PC-3 (cell line): ENCODE measurements at regions not wholly inside any gene's neighbourhood (a gene's known extent, or its start where the extent isn't known, plus 50 kb on each side); places are given as distances from the start of the nearest gene placed in this dataset.

Experiments
- ATAC-seq: fragments of 200-7000 bp; cut with Tn5 transposase; 2 replicates; pipeline ENCODE4 v1.9.1; 2020; ENCODE audit warnings: mild to moderate bottlenecking, moderate library complexity
- BruUV-seq: library from RNA; stranded (reverse); fragments of 400-500 nt; replicated peaks from 2 replicates; lab custom pipeline; 2021; lab: Mats Ljungman, UMichigan
- CTCF ChIA-PET: fragments of 300-600 bp; sonication (Branson Sonifier 250); formaldehyde crosslinking; loops from one replicate; lab custom pipeline; 2022; ENCODE audit warnings: antibody characterized with exemption; lab: Charles Lee
- POLR2A ChIA-PET: fragments of 300-600 bp; sonication (Branson Sonifier 250); formaldehyde crosslinking; loops from one replicate; lab custom pipeline; 2022; ENCODE audit warnings: antibody characterized with exemption; ENCODE audit not compliant: unreplicated experiment; lab: Charles Lee
- DNase-seq: peaks from one replicate; pipeline ENCODE4 v3.0.0-alpha.2; 2015
- H2AFZ ChIP-seq: fragments of 300-600 bp; sonication (generic); 2 replicates; pipeline ENCODE4 v1.6.0; 2016; ENCODE audit warnings: antibody characterized with exemption, low read length
- H3F3A ChIP-seq: fragments of 300-600 bp; sonication (generic); one replicate; pipeline ENCODE4 v1.6.0; 2017; ENCODE audit warnings: antibody characterized with exemption, low read length, control low read depth, mild to moderate bottlenecking; ENCODE audit not compliant: unreplicated experiment
- H3K27ac ChIP-seq: fragments of 300-600 bp; sonication (generic); 2 replicates; pipeline ENCODE4 v1.5.1; 2016; ENCODE audit warnings: mild to moderate bottlenecking, low read length
- H3K27me3 ChIP-seq: fragments of 300-600 bp; sonication (generic); 2 replicates; pipeline ENCODE4 v1.6.1; 2016; ENCODE audit warnings: low read length, mixed read lengths
- H3K36me3 ChIP-seq: fragments of 300-600 bp; sonication (generic); 2 replicates; pipeline ENCODE4 v1.6.1; 2016; ENCODE audit warnings: low read depth, mixed run types, low read length, mixed read lengths
- H3K4me1 ChIP-seq: fragments of 300-600 bp; sonication (generic); 2 replicates; pipeline ENCODE4 v1.5.1; 2016; ENCODE audit warnings: low read length; ENCODE audit not compliant: insufficient read depth
- H3K4me2 ChIP-seq: fragments of 300-600 bp; sonication (generic); 2 replicates; pipeline ENCODE4 v1.6.0; 2016; ENCODE audit warnings: low read length
- H3K4me3 ChIP-seq: fragments of 300-600 bp; sonication (generic); 2 replicates; pipeline ENCODE4 v1.5.1; 2016; ENCODE audit warnings: mild to moderate bottlenecking, low read length, mixed read lengths
- H3K79me2 ChIP-seq: fragments of 300-600 bp; sonication (generic); 2 replicates; pipeline ENCODE4 v1.6.1; 2017; ENCODE audit warnings: low read length, mixed read lengths
- H3K9ac ChIP-seq: fragments of 300-600 bp; sonication (generic); 2 replicates; pipeline ENCODE4 v1.6.0; 2016; ENCODE audit warnings: mild to moderate bottlenecking, low read length
- H3K9me2 ChIP-seq: fragments of 300-600 bp; sonication (generic); replicated peaks from 2 replicates; pipeline ENCODE4 v1.6.1; 2016; ENCODE audit warnings: mixed run types, low read length, mixed read lengths
- H3K9me3 ChIP-seq: fragments of 300-600 bp; sonication (generic); 2 replicates; pipeline ENCODE4 v1.6.1; 2016; ENCODE audit warnings: low read length, mixed read lengths
- H4K20me1 ChIP-seq: fragments of 300-600 bp; sonication (generic); 2 replicates; pipeline ENCODE4 v1.6.1; 2016; ENCODE audit warnings: low read length, mixed read lengths
- EZH2 ChIP-seq: fragments of 300-600 bp; sonication (generic); IDR thresholded peaks from one replicate; pipeline ENCODE4 v1.6.1; 2017; ENCODE audit warnings: antibody characterized with exemption, mild to moderate bottlenecking, low read length; ENCODE audit not compliant: unreplicated experiment
- EZH2phosphoT487 ChIP-seq: fragments of 300-600 bp; sonication (generic); IDR thresholded peaks from 2 replicates; pipeline ENCODE4 v1.6.1; 2018; ENCODE audit warnings: mild to moderate bottlenecking, antibody characterized with exemption, low read length, borderline replicate concordance
- intact Hi-C: fragments of 100-400 bp; cut with micrococcal nuclease; formaldehyde crosslinking; loops from 2 replicates; pipeline ENCODE4 v1.9.0; 2023
- TF ChIP-seq, protein P1 (sequence below): fragments of 300-600 bp; sonication (generic); conservative IDR thresholded peaks from 2 replicates; pipeline ENCODE4 v1.5.1; 2017; ENCODE audit warnings: antibody characterized with exemption, low read depth, mild to moderate bottlenecking, low read length

DNA sequence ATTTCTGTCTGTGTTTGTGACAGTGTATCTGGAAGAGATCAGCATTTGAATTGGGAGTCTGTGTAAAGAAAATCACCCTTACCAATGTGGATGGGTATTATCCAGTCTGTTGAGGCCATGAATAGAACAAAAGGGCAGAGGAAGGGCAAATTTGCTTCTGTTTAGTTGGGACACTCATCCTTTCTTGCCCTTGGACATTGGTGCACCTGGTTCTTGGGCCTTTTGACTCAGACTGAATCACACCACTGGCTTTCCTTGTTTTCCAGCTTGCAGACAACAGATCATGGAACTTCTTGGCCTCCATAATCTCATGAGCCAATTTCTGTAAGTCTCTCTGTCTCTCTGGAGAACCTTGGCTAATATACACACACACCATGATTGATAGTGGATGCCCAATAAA, 164.4 kb upstream of the SGO1 start:
- no peak overlapping the region for H3K4me3 ChIP-seq
- ChIA-PET CTCF (no interaction called here), POLR2A (no interaction called here)
- no peaks in the 10 kb centered on the region for H4K20me1 ChIP-seq
- DNase-seq: no peak
- TF ChIP-seq EZH2: no peak
- no peak for TF ChIP-seq EZH2phosphoT487
- TF ChIP-seq, protein P1, sequence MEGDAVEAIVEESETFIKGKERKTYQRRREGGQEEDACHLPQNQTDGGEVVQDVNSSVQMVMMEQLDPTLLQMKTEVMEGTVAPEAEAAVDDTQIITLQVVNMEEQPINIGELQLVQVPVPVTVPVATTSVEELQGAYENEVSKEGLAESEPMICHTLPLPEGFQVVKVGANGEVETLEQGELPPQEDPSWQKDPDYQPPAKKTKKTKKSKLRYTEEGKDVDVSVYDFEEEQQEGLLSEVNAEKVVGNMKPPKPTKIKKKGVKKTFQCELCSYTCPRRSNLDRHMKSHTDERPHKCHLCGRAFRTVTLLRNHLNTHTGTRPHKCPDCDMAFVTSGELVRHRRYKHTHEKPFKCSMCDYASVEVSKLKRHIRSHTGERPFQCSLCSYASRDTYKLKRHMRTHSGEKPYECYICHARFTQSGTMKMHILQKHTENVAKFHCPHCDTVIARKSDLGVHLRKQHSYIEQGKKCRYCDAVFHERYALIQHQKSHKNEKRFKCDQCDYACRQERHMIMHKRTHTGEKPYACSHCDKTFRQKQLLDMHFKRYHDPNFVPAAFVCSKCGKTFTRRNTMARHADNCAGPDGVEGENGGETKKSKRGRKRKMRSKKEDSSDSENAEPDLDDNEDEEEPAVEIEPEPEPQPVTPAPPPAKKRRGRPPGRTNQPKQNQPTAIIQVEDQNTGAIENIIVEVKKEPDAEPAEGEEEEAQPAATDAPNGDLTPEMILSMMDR: no peak
- H3K27ac ChIP-seq: no peak overlapping the region
- no peak overlapping the region for H3K9ac ChIP-seq
- H3K9me2 ChIP-seq: no peaks in the 10 kb centered on the region
- no peak for ATAC-seq
- intact Hi-C loops: no loop called here
- no peaks in the 10 kb centered on the region for H3K9me3 ChIP-seq
- H3K4me2 ChIP-seq: no peak overlapping the region
- H3K79me2 ChIP-seq: no peaks in the 10 kb centered on the region
- H2AFZ ChIP-seq: no peak overlapping the region
- no peaks in the 10 kb centered on the region for H3F3A ChIP-seq
- H3K27me3 ChIP-seq: no peaks in the 10 kb centered on the region
- no TSS peak for BruUV-seq
- no peaks in the 10 kb centered on the region for H3K36me3 ChIP-seq
- no peaks in the 10 kb centered on the region for H3K4me1 ChIP-seq

DNA sequence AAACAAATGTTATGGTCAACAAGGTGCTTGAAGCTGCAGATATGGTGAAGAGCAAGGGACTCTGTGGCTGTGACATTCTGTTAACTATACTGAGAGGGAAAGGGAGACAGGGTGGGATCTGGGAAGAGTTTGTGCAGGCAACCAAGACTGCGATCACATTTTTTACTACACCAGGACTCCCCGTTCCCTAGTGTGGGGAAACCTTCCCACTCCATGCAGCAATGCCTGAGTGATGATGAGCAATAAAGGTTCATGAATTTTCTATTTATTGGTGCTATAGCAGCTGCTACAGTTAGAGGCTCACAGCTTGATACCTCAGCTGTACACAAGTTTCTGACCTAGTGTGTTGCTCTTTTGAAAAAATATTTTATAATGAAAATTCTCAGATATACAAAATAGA, 160.9 kb upstream of the SGO1 start:
- no peak for TF ChIP-seq EZH2
- TF ChIP-seq, protein P1: no peak
- TF ChIP-seq EZH2phosphoT487: no peak
- no peaks in the 10 kb centered on the region for H3K79me2 ChIP-seq
- no peaks in the 10 kb centered on the region for H4K20me1 ChIP-seq
- no peaks in the 10 kb centered on the region for H3F3A ChIP-seq
- CTCF ChIA-PET: no interaction called here
- no TSS peak for BruUV-seq
- no peak overlapping the region for H3K9ac ChIP-seq
- no peaks in the 10 kb centered on the region for H3K9me2 ChIP-seq
- POLR2A ChIA-PET: no interaction called here
- H3K4me2 ChIP-seq: no peak overlapping the region
- ATAC-seq (no peak), DNase-seq (no peak)
- H3K4me3 ChIP-seq: no peak overlapping the region
- H3K27me3 ChIP-seq: no peaks in the 10 kb centered on the region
- no peak overlapping the region for H3K27ac ChIP-seq
- intact Hi-C loops: loop anchor here (10.0 kb wide), 1 partner anchor 1138 kb away; no protein-coding TSS in a partner anchor
- H3K36me3 ChIP-seq: no peaks in the 10 kb centered on the region
- H3K4me1 ChIP-seq: no peaks in the 10 kb centered on the region
- no peaks in the 10 kb centered on the region for H3K9me3 ChIP-seq
- H2AFZ ChIP-seq: no peak overlapping the region

GRCh38 chr3:20346369-20346768, 160.4 kb upstream of the SGO1 start:
- H3K4me1 ChIP-seq: no peaks in the 10 kb centered on the region
- H3K27me3 ChIP-seq: no peaks in the 10 kb centered on the region
- intact Hi-C loops: loop anchor here (10.0 kb wide), 1 partner anchor 1138 kb away; no protein-coding TSS in a partner anchor
- ChIA-PET CTCF (no interaction called here), POLR2A (no interaction called here)
- H3K9ac ChIP-seq: no peak overlapping the region
- BruUV-seq: no TSS peak
- TF ChIP-seq, protein P1: no peak
- TF ChIP-seq EZH2 (no peak), EZH2phosphoT487 (no peak)
- ATAC-seq: no peak
- no peaks in the 10 kb centered on the region for H3K36me3 ChIP-seq
- H3F3A ChIP-seq: no peaks in the 10 kb centered on the region
- H3K27ac ChIP-seq: no peak overlapping the region
- no peak overlapping the region for H3K4me2 ChIP-seq
- no peaks in the 10 kb centered on the region for H3K79me2 ChIP-seq
- DNase-seq: no peak
- H2AFZ ChIP-seq: no peak overlapping the region
- no peaks in the 10 kb centered on the region for H3K9me2 ChIP-seq
- no peaks in the 10 kb centered on the region for H3K9me3 ChIP-seq
- H4K20me1 ChIP-seq: no peaks in the 10 kb centered on the region
- no peak overlapping the region for H3K4me3 ChIP-seq
